ENCODE measurements at regions not wholly inside any gene's neighbourhood (a gene's known extent, or its start where the extent isn't known, plus 50 kb on each side); places are given as distances from the start of the nearest gene placed in this dataset.
"Not testable (repeated sequence)": the region's sequence is repeated elsewhere in the genome, so short reads cannot be mapped to it uniquely, and the experiment has no call there.

- DNase-seq (ENCODE audit: low read depth in 2 of 2): no peak
These were observed 96.8 kb upstream of the DPT start for GRCh38 chr1:168825820-168826219.

GRCh38 chr1:168826269-168826668 is 97.3 kb upstream of the DPT start:
- no peak for DNase-seq (ENCODE audit: low read depth in 2 of 2)

- no peak for DNase-seq (ENCODE audit: low read depth in 2 of 2)
These were observed 98.6 kb upstream of the DPT start for GRCh38 chr1:168827557-168827956.

GRCh38 chr1:168829876-168830275 is 100.9 kb upstream of the DPT start:
- DNase-seq (ENCODE audit: low read depth in 2 of 2): no peak

DNA sequence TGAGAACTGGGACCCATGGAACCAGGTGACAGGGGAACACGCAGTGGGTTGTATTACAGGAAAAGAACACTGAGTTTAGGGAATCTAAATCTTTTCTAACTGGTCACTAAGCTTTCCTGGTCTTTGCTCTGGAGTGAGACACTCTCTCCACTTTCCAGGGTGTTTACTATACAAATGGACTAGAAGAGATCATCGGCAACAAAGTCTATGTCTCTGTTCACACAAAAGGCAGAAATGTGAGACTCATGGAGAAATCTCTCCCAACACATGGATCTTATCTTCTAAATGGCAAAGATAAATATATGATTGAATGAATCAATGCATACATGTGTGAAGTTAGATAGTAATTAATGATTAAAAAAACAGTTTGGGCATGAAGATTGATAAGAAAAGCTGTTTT is 101.6 kb upstream of the DPT start:
- no peak for DNase-seq (ENCODE audit: low read depth in 2 of 2)

GRCh38 chr1:168832661-168833060 is 103.7 kb upstream of the DPT start:
- DNase-seq (ENCODE audit: low read depth in 2 of 2): no peak

DNA sequence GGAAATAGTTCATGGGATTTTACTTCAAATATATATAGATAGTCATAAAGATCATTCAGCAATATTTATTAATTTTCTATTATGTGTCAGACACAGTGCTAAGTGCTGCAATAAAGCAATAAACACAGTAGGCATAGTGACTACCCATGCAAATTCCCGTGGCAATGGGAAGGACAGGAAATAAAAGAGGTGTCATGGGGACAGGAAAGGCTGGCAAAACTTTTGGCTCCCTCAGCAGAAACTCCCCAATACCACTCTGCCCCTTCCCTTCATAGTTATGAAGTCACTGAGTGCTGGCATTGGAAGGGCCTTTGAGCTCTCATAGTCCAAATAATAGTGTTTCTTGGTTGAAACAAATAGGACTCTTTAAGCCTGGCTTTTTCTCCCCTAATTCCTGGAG is 104.4 kb upstream of the DPT start:
- DNase-seq (ENCODE audit: low read depth in 2 of 2): no peak

- DNase-seq (ENCODE audit: low read depth in 2 of 2): no peak
These were observed 104.8 kb upstream of the DPT start for GRCh38 chr1:168833801-168834224.

DNA sequence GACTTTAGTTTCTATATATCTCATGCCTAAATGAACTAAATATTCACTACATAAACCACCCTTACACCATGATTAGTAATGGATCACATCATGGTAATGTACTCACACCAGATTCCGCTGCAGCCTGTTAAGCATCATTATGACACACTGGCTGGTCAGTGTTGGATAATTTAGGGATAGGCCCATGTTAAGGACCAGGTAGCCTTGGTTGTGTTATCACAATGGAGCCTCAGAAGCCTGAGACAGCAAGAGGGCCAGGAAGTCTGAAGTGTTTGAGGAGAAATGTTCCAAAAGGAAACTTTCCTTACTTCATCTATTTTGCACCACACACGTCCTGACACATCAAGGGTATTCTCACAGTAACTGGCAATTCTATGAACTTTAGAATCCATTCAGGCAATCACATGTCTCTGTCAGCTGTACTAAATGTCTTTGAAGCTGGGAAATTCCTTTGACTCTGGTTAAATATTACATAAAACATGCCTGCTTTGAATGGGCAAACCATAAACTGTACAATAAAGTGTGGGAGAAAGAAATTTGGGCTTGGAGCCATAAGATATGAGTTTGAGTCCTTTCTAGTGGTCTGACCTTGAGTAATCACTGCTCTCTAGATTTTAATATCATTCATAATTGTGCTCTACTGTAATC is 105.3 kb upstream of the DPT start:
- no peak for DNase-seq (ENCODE audit: low read depth in 2 of 2)

DNA sequence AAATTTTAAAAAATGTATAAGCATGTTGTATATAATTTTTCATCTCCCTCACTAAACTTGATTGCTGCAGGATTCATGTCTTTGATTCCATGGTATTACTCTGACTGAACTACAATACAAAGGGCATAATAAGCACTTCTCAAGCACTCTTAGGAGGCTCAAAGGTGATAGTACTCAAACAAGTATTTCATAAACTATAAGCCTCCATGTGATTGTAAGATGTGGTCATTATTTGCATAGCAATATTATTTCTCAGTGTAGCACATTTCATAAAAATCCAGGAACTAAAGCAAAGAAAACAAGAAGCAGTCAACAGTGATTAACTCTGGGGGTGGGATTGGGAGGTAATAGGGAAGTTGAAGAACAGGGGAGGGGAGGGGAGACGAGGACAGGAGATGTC is 106.2 kb upstream of the DPT start:
- DNase-seq (ENCODE audit: low read depth in 2 of 2): no peak

DNA sequence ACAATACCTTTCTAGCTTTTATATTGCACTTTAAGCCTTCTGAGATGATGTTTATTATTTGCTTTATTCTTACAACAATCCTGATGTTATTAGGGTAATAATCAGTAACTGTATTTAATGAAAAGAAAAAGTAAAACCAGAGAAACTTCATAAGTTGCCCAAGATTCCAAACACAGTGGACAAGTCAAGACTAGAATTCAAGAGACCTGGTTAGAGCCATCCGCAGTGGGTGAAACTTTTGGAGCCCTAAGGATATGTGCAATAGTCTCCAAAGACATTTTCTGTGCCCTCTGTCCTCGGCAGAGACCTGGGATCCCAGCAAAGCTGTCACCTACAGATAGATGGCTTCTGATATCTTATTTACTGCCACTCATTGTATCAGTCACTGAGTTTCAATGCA is 106.8 kb upstream of the DPT start:
- DNase-seq (ENCODE audit: low read depth in 2 of 2): no peak

DNA sequence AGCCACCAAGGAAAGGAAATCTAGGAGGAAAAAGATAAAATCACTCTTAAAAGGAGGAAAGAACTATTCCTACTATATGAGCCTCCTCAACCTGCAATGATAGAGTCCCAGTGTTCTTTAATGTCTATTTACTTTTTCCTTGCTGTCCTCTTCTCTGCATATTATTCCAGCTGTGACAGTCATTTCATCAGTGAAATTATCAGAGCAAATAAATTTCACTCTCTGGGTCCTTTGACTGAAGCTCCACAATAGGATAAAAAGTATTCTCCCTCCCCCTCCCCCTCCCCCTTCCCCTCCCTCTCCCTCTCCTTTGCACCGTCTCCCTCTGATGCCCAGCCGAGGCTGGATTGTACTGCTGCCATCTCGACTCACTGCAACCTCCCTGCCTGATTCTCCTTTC is 107.5 kb upstream of the DPT start:
- DNase-seq (ENCODE audit: low read depth in 2 of 2): no peak

- DNase-seq (ENCODE audit: low read depth in 2 of 2): not testable (repeated sequence)
These were observed 108.2 kb upstream of the DPT start for GRCh38 chr1:168837230-168837629.

GRCh38 chr1:168842306-168842705 is 113.3 kb upstream of the DPT start:
- no peak for DNase-seq (ENCODE audit: low read depth in 2 of 2)

GRCh38 chr1:168842916-168843315 is 113.9 kb upstream of the DPT start:
- DNase-seq (ENCODE audit: low read depth in 2 of 2): no peak

DNA sequence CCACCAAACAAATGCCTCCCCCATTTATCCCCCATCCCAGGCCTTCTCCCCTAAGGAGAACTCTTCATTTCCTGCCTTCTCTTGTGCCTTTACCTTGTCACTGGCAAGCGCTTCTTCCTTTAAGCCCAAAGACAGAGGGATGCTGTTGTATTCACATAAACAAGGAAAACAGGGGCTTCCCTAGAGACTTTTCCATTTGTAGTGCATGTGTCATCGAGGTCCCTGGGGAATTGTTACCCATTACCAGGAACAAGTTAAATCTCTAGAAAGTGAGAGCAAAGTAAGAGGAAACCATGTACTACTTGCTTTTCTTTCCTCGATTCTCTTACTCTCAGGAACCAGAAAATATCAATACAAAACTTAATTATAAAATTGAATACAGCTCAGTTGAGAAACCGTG is 114.4 kb upstream of the DPT start:
- no peak for DNase-seq (ENCODE audit: low read depth in 2 of 2)

- DNase-seq (ENCODE audit: low read depth in 2 of 2): no peak
These were observed 114.9 kb upstream of the DPT start for GRCh38 chr1:168843950-168844349.

DNA sequence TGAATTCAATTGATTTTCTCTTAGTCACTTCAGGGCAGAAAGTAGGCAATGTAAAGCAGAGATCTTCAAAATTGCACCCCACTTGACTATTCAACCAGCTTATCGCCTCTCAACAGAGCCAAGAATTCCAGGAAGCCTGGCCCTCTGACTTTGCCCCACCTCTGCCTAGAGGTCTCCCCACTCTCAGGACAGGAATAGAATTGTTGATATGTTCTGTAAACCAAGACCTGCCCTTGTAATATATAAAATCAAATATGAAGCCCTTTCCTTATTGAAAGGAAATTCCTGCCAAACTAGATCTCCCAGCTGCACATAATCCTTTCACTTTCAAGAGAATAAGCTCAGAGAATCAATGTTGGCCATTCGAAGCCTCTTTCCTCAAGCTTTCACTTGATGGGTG is 116.1 kb upstream of the DPT start:
- DNase-seq (ENCODE audit: low read depth in 2 of 2): no peak

DNA sequence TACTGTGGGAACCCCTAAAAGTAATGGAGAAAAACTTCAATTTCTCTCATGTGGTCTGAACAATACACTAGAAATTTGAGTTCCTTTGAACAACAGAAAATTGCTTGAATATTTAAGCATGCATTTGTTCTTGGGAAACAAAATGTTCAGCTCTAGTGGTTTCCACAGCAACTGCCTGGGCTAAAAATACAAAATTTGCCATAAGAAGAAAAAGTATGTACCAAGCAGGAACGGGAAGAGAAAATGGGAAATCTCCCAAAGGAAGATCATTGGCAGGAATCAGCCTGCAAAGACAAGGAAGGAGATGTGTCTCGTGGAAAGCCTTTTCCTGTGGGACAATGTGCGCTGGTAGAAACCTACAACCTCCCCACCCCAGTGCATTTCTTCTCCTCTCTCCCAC is 119.0 kb upstream of the DPT start:
- DNase-seq (ENCODE audit: low read depth in 2 of 2): no peak

DNA sequence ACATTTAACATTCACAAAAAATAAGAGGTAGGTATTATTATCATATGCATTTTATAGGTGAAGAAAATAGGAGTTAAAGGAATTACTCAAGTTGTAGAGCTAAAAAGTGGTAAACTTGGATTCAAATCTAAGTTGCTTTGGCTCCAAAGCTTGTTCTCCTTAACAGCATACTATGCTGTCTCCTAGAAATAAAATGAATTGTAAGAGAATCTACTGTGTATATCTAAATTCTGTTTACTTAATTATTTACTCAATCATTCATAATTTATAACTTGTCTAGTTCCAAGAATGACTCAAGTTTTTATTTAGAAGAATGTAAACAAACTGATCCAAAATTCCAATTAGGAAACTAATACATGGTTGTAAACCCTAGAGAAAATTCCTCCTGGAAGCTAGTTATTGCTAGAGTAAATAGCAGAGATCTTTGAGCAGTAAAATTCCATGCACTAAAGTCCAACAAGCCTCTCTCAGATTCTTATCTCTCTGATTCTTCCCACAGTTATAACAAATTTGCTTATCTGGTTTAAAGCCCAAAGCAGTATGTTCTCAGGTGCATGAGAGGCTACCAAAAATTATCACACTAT is 132.5 kb upstream of the DPT start:
- DNase-seq (ENCODE audit: low read depth in 2 of 2): no peak

- DNase-seq (ENCODE audit: low read depth in 2 of 2): no peak
These were observed 134.8 kb upstream of the DPT start for GRCh38 chr1:168863772-168864171.

- no peak for DNase-seq (ENCODE audit: low read depth in 2 of 2)
These were observed 135.3 kb upstream of the DPT start for GRCh38 chr1:168864266-168864665.

DNA sequence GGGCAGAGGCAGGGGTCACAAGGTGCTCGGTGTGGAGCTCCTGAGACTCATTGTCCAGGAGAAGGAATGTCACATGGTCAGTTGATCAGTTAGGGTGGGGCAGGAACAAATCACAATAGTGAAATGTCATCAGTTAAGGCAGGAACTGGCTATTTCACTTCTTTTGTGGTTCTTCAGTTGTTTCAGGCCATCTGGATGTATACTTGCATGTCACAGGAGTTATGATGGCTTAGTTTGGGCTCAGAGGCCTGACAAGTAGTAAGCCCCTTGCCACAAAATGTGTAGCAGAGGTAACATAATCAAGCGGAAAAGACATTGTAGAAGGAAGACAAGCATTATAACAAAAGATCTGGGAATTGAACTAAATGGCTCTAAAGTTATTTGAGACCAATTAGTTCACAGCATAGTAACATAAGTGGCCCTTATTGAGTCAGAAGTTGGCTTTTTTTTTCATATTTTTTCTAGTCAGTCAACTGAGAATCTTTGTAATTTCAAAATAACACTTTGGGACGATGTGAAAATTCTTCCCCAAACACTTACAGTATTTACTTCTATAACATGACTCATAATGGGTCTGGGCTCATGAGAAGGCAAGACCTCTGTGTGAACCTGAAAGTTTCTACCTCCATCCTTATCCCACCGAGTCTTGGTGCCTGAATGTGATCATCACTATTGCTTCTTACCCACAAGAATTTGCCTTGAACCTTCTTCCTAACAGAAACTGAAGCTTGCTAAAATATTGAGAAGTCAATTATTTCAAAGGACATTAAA is 137.0 kb upstream of the DPT start:
- DNase-seq (ENCODE audit: low read depth in 2 of 2): no peak
